HCT116 (cell line): ENCODE measurements at regions not wholly inside any gene's neighbourhood (a gene's known extent, or its start where the extent isn't known, plus 50 kb on each side); places are given as distances from the start of the nearest gene placed in this dataset.

ENCODE experiments used
- ATAC-seq: fragments of 200-7000 bp; cut with Tn5 transposase; 2 replicates; pipeline ENCODE4 v1.9.1; 2020; ENCODE audit warnings: mild to moderate bottlenecking, moderate library complexity
- BruUV-seq: library from RNA; stranded (reverse); fragments of 400-500 nt; replicated peaks from 2 replicates; lab custom pipeline; 2021; lab: Mats Ljungman, UMichigan
- CTCF ChIA-PET: fragments of 300-600 bp; sonication (Branson Sonifier 250); formaldehyde crosslinking; loops from one replicate; lab custom pipeline; 2021; ENCODE audit warnings: antibody characterized with exemption; lab: Charles Lee
- POLR2A ChIA-PET: fragments of 300-600, 350-600 bp; sonication (Branson Sonifier 250); formaldehyde crosslinking; loops from one replicate; lab custom pipeline; 2021; ENCODE audit warnings: antibody characterized with exemption; lab: Charles Lee
- RAD21 ChIA-PET, 2 experiments: fragments of 300-600 bp; sonication (Branson Sonifier 250); formaldehyde crosslinking; loops; one replicate each; lab custom pipeline; 2023; ENCODE audit warnings: low total read pairs in 2 of 2; ENCODE audit not compliant: uncharacterized antibody in 2 of 2, unreplicated experiment in 2 of 2, low non-redundant PET in 1 of 2; lab: Charles Lee
- DNase-seq: peaks from one replicate; pipeline ENCODE4 v3.0.0-alpha.2; 2010; ENCODE audit warnings: low read depth, low spot score
- H2AFZ ChIP-seq: fragments of 200-600 bp; shearing (Covaris generic), sonication (generic); 2 replicates; pipeline ENCODE4 v1.6.1; 2017; ENCODE audit warnings: low read depth, mixed run types, mixed read lengths, antibody characterized with exemption, low read length; ENCODE audit not compliant: poor library complexity, severe bottlenecking
- H3K27ac ChIP-seq: 2 replicates; pipeline ENCODE4 v1.5.1; 2012; ENCODE audit warnings: low read depth, low read length
- H3K27me3 ChIP-seq: fragments of 200-600 bp; sonication (generic); 2 replicates; pipeline ENCODE4 v1.6.1; 2016; ENCODE audit warnings: mixed run types, low read length, mixed read lengths; ENCODE audit not compliant: insufficient read depth
- H3K36me3 ChIP-seq, 2 experiments: fragments of 200-500 bp in 1 of 2; fragments of 200-600 bp in 1 of 2; sonication (Bioruptor generic) in 1 of 2; sonication (generic) in 1 of 2; 2 replicates each; pipeline versions ENCODE4 v1.5.1 to v1.6.1; 2014 to 2016; ENCODE audit warnings: low read length in 2 of 2, inconsistent platforms in 1 of 2, mixed read lengths in 1 of 2, mixed run types in 1 of 2; ENCODE audit not compliant: insufficient read depth in 2 of 2, control insufficient read depth in 1 of 2
- H3K4me1 ChIP-seq, 2 experiments: fragments of 200-600 bp in 1 of 2; sonication (generic) in 1 of 2; 2 replicates each; pipeline versions ENCODE4 v1.5.1 to v1.6.1; 2012 to 2017; ENCODE audit warnings: low read length in 2 of 2, inconsistent platforms in 1 of 2, mild to moderate bottlenecking in 1 of 2, mixed read lengths in 1 of 2, mixed run types in 1 of 2, moderate library complexity in 1 of 2; ENCODE audit not compliant: insufficient read depth in 2 of 2, control insufficient read depth in 1 of 2
- H3K4me2 ChIP-seq: fragments of 200-600 bp; sonication (generic); 2 replicates; pipeline ENCODE4 v1.6.1; 2017; ENCODE audit warnings: mixed run types, low read length, mixed read lengths
- H3K4me3 ChIP-seq, 2 experiments: fragments of 200-600 bp in 1 of 2; sonication (generic) in 1 of 2; replicated peaks in 1 of 2; 2 replicates each; pipeline ENCODE4 v1.5.1; 2011 to 2016; ENCODE audit warnings: low read length in 2 of 2, control low read depth in 1 of 2, low read depth in 1 of 2, mild to moderate bottlenecking in 1 of 2, mixed read lengths in 1 of 2, mixed run types in 1 of 2
- H3K79me2 ChIP-seq: fragments of 200-600 bp; sonication (generic); 2 replicates; pipeline ENCODE4 v1.6.1; 2017; ENCODE audit warnings: mild to moderate bottlenecking, mixed run types, low read length, moderate library complexity, mixed read lengths; ENCODE audit not compliant: insufficient read depth
- H3K9ac ChIP-seq: fragments of 200-600 bp; sonication (generic); 2 replicates; pipeline ENCODE4 v1.6.1; 2016; ENCODE audit warnings: low read length, mixed read lengths
- H3K9me2 ChIP-seq: fragments of 200-600 bp; sonication (generic), shearing (Covaris generic); 2 replicates; pipeline ENCODE4 v1.6.1; 2017; ENCODE audit warnings: mixed run types, mild to moderate bottlenecking, moderate library complexity; ENCODE audit not compliant: insufficient read depth
- H3K9me3 ChIP-seq, 2 experiments: fragments of 200-500 bp in 1 of 2; fragments of 200-600 bp in 1 of 2; sonication (Bioruptor generic) in 1 of 2; sonication (generic) in 1 of 2; 2 replicates each; pipeline ENCODE4 v1.6.1; 2014 to 2017; ENCODE audit warnings: low read length in 2 of 2, mixed read lengths in 2 of 2, inconsistent platforms in 1 of 2, low read depth in 1 of 2, mild to moderate bottlenecking in 1 of 2, mixed run types in 1 of 2, moderate library complexity in 1 of 2; ENCODE audit not compliant: control insufficient read depth in 1 of 2, insufficient read depth in 1 of 2
- H4K20me1 ChIP-seq: fragments of 200-600 bp; sonication (generic), shearing (Covaris generic); 2 replicates; pipeline ENCODE4 v1.6.1; 2017; ENCODE audit warnings: mixed run types, mild to moderate bottlenecking, moderate library complexity; ENCODE audit not compliant: insufficient read depth
- ATF3 ChIP-seq: IDR thresholded peaks from 2 replicates; pipeline ENCODE4 v1.6.1; 2012
- CBX3 ChIP-seq: IDR thresholded peaks from 2 replicates; pipeline ENCODE4 v1.6.1; 2012; ENCODE audit warnings: low read depth
- CEBPB ChIP-seq: IDR thresholded peaks from 2 replicates; pipeline ENCODE4 v1.6.1; 2012; ENCODE audit warnings: low read depth
- EGR1 ChIP-seq: IDR thresholded peaks from 2 replicates; pipeline ENCODE4 v1.6.1; 2012; ENCODE audit warnings: low read depth
- ELF1 ChIP-seq: IDR thresholded peaks from 2 replicates; pipeline ENCODE4 v1.6.1; 2012; ENCODE audit warnings: low read depth, borderline replicate concordance
- EZH2 ChIP-seq: fragments of 200-600 bp; sonication (generic); IDR thresholded peaks from 2 replicates; pipeline ENCODE4 v1.6.1; 2017; ENCODE audit warnings: antibody characterized with exemption, mixed run types
- FOSL1 ChIP-seq: IDR thresholded peaks from 2 replicates; pipeline ENCODE4 v1.6.1; 2012; ENCODE audit warnings: low read depth
- JUND ChIP-seq: IDR thresholded peaks from 2 replicates; pipeline ENCODE4 v1.6.1; 2012
- POLR2A ChIP-seq: IDR thresholded peaks from 2 replicates; pipeline ENCODE4 v1.7.0; 2011; ENCODE audit warnings: borderline replicate concordance; ENCODE audit not compliant: insufficient read depth, insufficient read length; ENCODE audit errors: extremely low read depth
- POLR2AphosphoS5 ChIP-seq: IDR thresholded peaks from 2 replicates; pipeline ENCODE4 v1.6.1; 2011; ENCODE audit warnings: mild to moderate bottlenecking, low read depth, low read length, moderate library complexity
- SIN3A ChIP-seq: IDR thresholded peaks from 2 replicates; pipeline ENCODE4 v1.6.1; 2012; ENCODE audit warnings: low read depth
- SP1 ChIP-seq: IDR thresholded peaks from 2 replicates; pipeline ENCODE4 v1.6.1; 2012; ENCODE audit warnings: low read depth
- SRF ChIP-seq: IDR thresholded peaks from 2 replicates; pipeline ENCODE4 v1.6.1; 2012; ENCODE audit warnings: low read depth
- YY1 ChIP-seq: IDR thresholded peaks from 2 replicates; pipeline ENCODE4 v1.6.1; 2011; ENCODE audit warnings: low read length, low read depth, moderate library complexity, mild to moderate bottlenecking; ENCODE audit not compliant: insufficient replicate concordance; ENCODE audit errors: extremely low read depth
- ZBTB33 ChIP-seq: IDR thresholded peaks from 2 replicates; pipeline ENCODE4 v1.6.1; 2011; ENCODE audit warnings: mild to moderate bottlenecking, low read length, moderate library complexity; ENCODE audit not compliant: insufficient replicate concordance; ENCODE audit errors: extremely low read depth
- ZFX ChIP-seq: fragments of 450-650 bp; IDR thresholded peaks from 2 replicates; pipeline ENCODE4 v1.6.1; 2017
- ZNF274 ChIP-seq: fragments of 200-500 bp; sonication (Bioruptor generic); IDR thresholded peaks from 2 replicates; pipeline ENCODE4 v1.6.1; 2014; ENCODE audit warnings: mild to moderate bottlenecking, low read depth, low read length, inconsistent platforms
- intact Hi-C: fragments of 100-400 bp; cut with micrococcal nuclease; formaldehyde crosslinking; loops from 2 replicates; pipeline ENCODE4 v1.10.0; 2022
- TF ChIP-seq, protein P1 (sequence below): IDR thresholded peaks from 2 replicates; pipeline ENCODE4 v1.6.1; 2012
- TF ChIP-seq, protein P2 (sequence below), 3 experiments: fragments of 200-600 bp in 1 of 3; sonication (generic) in 1 of 3; IDR thresholded peaks in 2 of 3; conservative IDR thresholded peaks in 1 of 3; 2 replicates each; pipeline ENCODE4 v1.5.1; 2012 to 2017; ENCODE audit warnings: low read depth in 2 of 3, low read length in 2 of 3, antibody characterized with exemption in 1 of 3, borderline replicate concordance in 1 of 3, control low read depth in 1 of 3, mild to moderate bottlenecking in 1 of 3, mixed read lengths in 1 of 3, mixed run types in 1 of 3, moderate library complexity in 1 of 3; ENCODE audit not compliant: insufficient read depth in 1 of 3
- TF ChIP-seq, protein P3 (sequence below): IDR thresholded peaks from 2 replicates; pipeline ENCODE4 v1.6.1; 2012; ENCODE audit warnings: low read depth

GRCh38 chr18:56545464-56545863 is 92.9 kb downstream of the TXNL1 start:
- H2AFZ ChIP-seq, result no peak overlapping the region
- no peak overlapping the region for H3K4me3 ChIP-seq
- H3K9me3 ChIP-seq, result no peaks in the 10 kb centered on the region
- ATAC-seq (no peak), DNase-seq (no peak)
- POLR2A ChIA-PET, result no interaction called here
- intact Hi-C loops, result no loop called here
- CTCF ChIA-PET, result no interaction called here
- no TSS peak for BruUV-seq
- peaks cover 10% of the 10 kb centered on the region; the same call in 1 of the 2 replicates for H3K27me3 ChIP-seq
- RAD21 ChIA-PET, result no interaction called here
- no peak overlapping the region for H3K9ac ChIP-seq
- no peaks in the 10 kb centered on the region for H3K36me3 ChIP-seq
- no peaks in the 10 kb centered on the region for H3K4me1 ChIP-seq
- H3K9me2 ChIP-seq, result no peaks in the 10 kb centered on the region
- no peaks in the 10 kb centered on the region for H3K79me2 ChIP-seq
- H4K20me1 ChIP-seq, result no peaks in the 10 kb centered on the region
- H3K4me2 ChIP-seq, result no peak overlapping the region
- TF ChIP-seq EGR1 (no peak), POLR2AphosphoS5 (no peak), CBX3 (no peak), EZH2 (no peak), CEBPB (no peak), SIN3A (no peak), ELF1 (no peak), YY1 (no peak), POLR2A (no peak), ZBTB33 (no peak), ZFX (no peak), ZNF274 (no peak), SRF (no peak), JUND (no peak), FOSL1 (no peak), ATF3 (no peak), SP1 (no peak)
- TF ChIP-seq, protein P1, sequence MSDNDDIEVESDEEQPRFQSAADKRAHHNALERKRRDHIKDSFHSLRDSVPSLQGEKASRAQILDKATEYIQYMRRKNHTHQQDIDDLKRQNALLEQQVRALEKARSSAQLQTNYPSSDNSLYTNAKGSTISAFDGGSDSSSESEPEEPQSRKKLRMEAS, result no peak
- TF ChIP-seq, protein P2, sequence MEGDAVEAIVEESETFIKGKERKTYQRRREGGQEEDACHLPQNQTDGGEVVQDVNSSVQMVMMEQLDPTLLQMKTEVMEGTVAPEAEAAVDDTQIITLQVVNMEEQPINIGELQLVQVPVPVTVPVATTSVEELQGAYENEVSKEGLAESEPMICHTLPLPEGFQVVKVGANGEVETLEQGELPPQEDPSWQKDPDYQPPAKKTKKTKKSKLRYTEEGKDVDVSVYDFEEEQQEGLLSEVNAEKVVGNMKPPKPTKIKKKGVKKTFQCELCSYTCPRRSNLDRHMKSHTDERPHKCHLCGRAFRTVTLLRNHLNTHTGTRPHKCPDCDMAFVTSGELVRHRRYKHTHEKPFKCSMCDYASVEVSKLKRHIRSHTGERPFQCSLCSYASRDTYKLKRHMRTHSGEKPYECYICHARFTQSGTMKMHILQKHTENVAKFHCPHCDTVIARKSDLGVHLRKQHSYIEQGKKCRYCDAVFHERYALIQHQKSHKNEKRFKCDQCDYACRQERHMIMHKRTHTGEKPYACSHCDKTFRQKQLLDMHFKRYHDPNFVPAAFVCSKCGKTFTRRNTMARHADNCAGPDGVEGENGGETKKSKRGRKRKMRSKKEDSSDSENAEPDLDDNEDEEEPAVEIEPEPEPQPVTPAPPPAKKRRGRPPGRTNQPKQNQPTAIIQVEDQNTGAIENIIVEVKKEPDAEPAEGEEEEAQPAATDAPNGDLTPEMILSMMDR (IDR thresholded peaks at IDR 0.05 in 2 of 3, conservative IDR thresholded peaks at IDR 0.05 in 1 of 3; ENCODE audit: borderline replicate concordance in 1 of 3, insufficient read depth in 1 of 3, low read depth in 2 of 3, low read length in 2 of 3), result no peak
- TF ChIP-seq, protein P3, sequence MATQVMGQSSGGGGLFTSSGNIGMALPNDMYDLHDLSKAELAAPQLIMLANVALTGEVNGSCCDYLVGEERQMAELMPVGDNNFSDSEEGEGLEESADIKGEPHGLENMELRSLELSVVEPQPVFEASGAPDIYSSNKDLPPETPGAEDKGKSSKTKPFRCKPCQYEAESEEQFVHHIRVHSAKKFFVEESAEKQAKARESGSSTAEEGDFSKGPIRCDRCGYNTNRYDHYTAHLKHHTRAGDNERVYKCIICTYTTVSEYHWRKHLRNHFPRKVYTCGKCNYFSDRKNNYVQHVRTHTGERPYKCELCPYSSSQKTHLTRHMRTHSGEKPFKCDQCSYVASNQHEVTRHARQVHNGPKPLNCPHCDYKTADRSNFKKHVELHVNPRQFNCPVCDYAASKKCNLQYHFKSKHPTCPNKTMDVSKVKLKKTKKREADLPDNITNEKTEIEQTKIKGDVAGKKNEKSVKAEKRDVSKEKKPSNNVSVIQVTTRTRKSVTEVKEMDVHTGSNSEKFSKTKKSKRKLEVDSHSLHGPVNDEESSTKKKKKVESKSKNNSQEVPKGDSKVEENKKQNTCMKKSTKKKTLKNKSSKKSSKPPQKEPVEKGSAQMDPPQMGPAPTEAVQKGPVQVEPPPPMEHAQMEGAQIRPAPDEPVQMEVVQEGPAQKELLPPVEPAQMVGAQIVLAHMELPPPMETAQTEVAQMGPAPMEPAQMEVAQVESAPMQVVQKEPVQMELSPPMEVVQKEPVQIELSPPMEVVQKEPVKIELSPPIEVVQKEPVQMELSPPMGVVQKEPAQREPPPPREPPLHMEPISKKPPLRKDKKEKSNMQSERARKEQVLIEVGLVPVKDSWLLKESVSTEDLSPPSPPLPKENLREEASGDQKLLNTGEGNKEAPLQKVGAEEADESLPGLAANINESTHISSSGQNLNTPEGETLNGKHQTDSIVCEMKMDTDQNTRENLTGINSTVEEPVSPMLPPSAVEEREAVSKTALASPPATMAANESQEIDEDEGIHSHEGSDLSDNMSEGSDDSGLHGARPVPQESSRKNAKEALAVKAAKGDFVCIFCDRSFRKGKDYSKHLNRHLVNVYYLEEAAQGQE, result no peak
- H3K27ac ChIP-seq, result no peak overlapping the region
